ENCODE measurements at regions not wholly inside any gene's neighbourhood (a gene's known extent, or its start where the extent isn't known, plus 50 kb on each side); places are given as distances from the start of the nearest gene placed in this dataset.

DNA sequence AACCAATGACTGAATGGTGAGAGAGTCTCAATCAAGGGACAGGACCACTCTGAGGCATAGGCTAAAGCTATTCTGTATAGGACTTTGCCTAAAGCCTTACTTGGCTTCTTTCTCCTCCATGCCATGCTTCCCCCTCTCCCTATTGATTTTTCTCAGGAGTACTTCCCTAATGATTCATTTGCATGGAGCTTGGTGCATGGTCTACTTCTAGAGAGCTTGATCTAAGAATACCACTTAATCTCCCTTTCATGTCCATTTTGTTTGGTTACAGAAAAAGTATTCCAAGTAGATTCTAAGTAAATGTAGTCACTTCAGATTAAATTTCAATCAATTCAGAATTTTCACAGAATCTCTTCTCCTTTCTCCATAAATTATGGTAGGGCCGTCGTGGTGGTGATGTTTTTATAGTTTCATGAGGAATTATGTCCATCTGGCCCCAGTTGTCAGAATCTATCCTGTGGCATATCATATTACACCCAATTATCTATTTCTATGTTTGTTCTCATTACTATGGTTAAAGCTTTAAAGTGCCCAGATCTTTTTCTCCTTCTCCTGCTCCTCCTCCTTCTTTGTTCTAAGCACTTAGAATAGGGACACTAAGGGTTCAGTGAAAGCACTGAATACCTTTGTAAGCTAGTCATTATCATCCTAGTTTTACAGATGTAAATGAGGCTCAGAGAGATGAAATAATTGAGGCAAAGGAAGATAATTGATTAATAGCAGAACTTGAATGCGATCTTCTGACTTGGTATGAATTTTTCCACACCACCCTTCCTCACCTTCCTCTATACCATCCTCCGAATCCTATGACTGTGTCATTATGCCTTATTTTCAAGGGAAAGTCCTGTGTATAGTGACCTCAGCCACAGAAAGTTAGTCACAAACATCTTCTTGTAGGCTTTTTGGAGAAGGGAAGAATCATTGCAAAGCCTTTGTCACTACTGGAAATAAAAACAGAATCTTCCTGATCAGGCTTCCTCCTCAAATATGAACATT lies 85.6 kb upstream of the ZRANB2 start:
- ChIA-PET POLR2A (no interaction called here), CTCF (interaction anchor here (1.1 kb wide), 1 partner anchor 12 kb away, joined by 3 read pairs; no protein-coding TSS in a partner anchor)
- no peak for DNase-seq (ENCODE audit: extremely low spot score)
- TF ChIP-seq, protein P1, sequence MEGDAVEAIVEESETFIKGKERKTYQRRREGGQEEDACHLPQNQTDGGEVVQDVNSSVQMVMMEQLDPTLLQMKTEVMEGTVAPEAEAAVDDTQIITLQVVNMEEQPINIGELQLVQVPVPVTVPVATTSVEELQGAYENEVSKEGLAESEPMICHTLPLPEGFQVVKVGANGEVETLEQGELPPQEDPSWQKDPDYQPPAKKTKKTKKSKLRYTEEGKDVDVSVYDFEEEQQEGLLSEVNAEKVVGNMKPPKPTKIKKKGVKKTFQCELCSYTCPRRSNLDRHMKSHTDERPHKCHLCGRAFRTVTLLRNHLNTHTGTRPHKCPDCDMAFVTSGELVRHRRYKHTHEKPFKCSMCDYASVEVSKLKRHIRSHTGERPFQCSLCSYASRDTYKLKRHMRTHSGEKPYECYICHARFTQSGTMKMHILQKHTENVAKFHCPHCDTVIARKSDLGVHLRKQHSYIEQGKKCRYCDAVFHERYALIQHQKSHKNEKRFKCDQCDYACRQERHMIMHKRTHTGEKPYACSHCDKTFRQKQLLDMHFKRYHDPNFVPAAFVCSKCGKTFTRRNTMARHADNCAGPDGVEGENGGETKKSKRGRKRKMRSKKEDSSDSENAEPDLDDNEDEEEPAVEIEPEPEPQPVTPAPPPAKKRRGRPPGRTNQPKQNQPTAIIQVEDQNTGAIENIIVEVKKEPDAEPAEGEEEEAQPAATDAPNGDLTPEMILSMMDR (IDR thresholded peaks at IDR 0.05; ENCODE audit: control extremely low read depth, extremely low read depth, low read depth, missing control alignments), result no peak

- CTCF ChIA-PET, result no interaction called here
- TF ChIP-seq, protein P1 (IDR thresholded peaks at IDR 0.05; ENCODE audit: control extremely low read depth, extremely low read depth, low read depth, missing control alignments), result no peak
- POLR2A ChIA-PET, result no interaction called here
- no peak for DNase-seq (ENCODE audit: extremely low spot score)
These were observed 76.9 kb upstream of the ZRANB2 start for GRCh38 chr1:71157715-71158114.

- TF ChIP-seq, protein P1 (IDR thresholded peaks at IDR 0.05; ENCODE audit: control extremely low read depth, extremely low read depth, low read depth, missing control alignments), result no peak
- ChIA-PET CTCF (no interaction called here), POLR2A (no interaction called here)
- no peak for DNase-seq (ENCODE audit: extremely low spot score)
These were observed 76.3 kb upstream of the ZRANB2 start for GRCh38 chr1:71157151-71157550.

DNA sequence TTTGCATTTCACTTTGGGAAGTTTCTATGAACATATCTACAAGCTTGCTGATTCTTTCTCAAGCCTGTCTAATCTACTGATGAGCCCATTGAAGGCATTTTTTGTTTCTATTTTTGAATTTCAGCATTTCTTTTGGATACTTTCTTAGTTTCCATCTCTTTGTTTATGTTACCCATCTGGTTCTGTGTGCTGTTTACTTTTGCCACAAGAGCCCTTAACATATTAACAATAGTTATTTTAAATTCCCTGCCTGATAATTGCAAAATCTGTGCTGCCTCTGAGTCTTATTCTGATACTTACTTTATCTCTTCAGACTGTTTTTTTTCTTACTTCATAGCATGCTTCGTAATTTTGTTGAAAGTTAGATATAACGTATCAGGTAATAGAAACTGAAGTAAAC lies 75.8 kb upstream of the ZRANB2 start:
- TF ChIP-seq, protein P1 (IDR thresholded peaks at IDR 0.05; ENCODE audit: control extremely low read depth, extremely low read depth, low read depth, missing control alignments), result no peak

DNA sequence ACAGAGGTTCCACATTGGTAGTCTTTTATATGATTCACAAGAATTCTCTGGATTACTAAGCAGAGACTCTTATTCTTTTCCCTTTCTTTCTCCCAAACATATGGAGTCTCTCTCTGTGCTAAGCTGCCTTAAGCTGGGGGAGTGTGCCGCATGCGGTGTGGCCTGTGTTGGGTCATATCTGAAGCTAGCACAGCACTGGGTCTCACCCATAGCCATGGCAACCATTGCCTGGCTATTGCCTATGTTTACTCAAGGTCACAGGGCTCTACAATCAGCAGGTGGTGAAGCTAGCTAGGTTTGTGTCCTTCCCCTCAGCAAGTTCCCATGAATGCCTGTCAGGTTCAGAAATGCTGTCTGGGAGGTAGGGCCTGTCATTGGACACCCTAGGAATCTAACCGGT lies 73.6 kb upstream of the ZRANB2 start:
- DNase-seq (ENCODE audit: extremely low spot score), result no peak
- POLR2A ChIA-PET, result no interaction called here
- TF ChIP-seq, protein P1 (IDR thresholded peaks at IDR 0.05; ENCODE audit: control extremely low read depth, extremely low read depth, low read depth, missing control alignments), result no peak
- CTCF ChIA-PET, result interaction anchor here (0.6 to 1.4 kb wide), 3 partner anchors 9 to 18 kb away, joined by 3 read pairs; no protein-coding TSS in a partner anchor

More for the DNA sequence above, 75.8 kb upstream of the ZRANB2 start:
- ChIA-PET POLR2A (no interaction called here), CTCF (no interaction called here)
- no peak for DNase-seq (ENCODE audit: extremely low spot score)

GRCh38 chr1:71153826-71154225 lies 73.0 kb upstream of the ZRANB2 start:
- TF ChIP-seq, protein P1 (IDR thresholded peaks at IDR 0.05; ENCODE audit: control extremely low read depth, extremely low read depth, low read depth, missing control alignments), result no peak
- DNase-seq (ENCODE audit: extremely low spot score), result no peak
- ChIA-PET CTCF (interaction anchor here (0.6 to 1.4 kb wide), 3 partner anchors 9 to 17 kb away, joined by 3 read pairs; no protein-coding TSS in a partner anchor), POLR2A (no interaction called here)

Data from GM10248 (cell line).